HG02840 (cell line): ENCODE measurements at regions not wholly inside any gene's neighbourhood (a gene's known extent, or its start where the extent isn't known, plus 50 kb on each side); places are given as distances from the start of the nearest gene placed in this dataset.
"Not testable (repeated sequence)": the region's sequence is repeated elsewhere in the genome, so short reads cannot be mapped to it uniquely, and the experiment has no call there.

Experiments
- ATAC-seq: cut with Tn5 transposase; IDR thresholded peaks from one replicate; pipeline ENCODE4 v1.9.1; 2021; ENCODE audit warnings: mild to moderate bottlenecking, moderate library complexity, moderate number of reproducible peaks; ENCODE audit not compliant: unreplicated experiment, low FRiP score

DNA sequence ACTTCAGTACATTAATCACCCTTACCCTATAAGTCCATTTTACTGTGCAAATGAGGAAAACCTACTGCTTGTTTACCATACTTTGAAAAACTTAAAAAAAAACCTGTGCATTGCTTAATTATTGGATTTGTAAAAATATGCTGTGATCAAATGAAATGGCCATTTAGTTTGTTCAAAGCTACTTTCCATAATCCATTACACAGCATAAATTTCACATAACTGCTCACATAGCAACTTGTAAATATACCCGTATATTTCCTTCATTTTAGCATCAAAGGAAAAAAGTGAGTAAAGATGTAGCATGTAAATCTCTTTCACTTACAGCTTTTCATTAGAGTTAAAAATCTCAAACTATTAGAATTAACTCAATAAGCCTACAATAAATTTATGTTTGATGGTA lies 415.1 kb downstream of the NR4A2 start:
- no peak for ATAC-seq

- ATAC-seq = no peak
These were observed 419.2 kb downstream of the NR4A2 start for GRCh38 chr2:155913356-155913755.

DNA sequence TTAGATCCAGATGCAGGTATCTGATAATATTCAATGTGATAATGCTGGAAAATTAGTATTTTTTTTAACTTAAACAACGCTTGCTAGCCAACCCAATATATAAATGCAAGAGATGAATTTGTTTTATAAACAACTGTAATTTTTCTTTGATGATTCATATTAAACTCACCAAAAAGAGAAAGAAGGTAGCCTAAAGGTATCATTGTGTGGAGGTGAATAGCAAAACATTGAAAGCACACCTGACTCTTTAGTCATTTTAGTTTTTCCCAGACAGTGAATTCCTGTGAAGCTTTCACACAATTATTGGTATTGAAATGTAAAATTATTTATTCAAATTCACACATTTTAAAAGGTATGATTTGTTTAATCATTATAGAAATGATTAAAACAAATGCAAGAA lies 424.0 kb downstream of the NR4A2 start:
- ATAC-seq = no peak

DNA sequence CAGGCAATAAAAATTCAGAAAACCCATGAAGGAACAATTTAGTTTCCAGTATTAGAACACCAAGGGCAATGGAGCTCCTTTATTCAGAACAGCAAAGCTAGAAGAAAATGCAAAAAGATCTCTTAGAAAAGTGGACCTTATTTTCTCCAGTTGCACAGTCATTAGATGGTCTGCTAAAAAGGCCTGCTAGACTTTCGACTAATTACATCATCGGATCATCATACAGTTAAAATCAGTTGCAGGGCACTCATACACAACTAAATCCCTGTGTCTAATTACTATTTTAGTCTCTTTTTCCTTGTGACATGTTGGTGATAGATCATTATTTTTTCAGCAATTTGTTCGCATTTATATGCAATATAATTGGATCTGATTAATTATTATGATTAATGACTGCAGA lies 425.3 kb downstream of the NR4A2 start:
- ATAC-seq = no peak

GRCh38 chr2:155905657-155906056 lies 426.9 kb downstream of the NR4A2 start:
- ATAC-seq = no peak

- no peak for ATAC-seq
These were observed 427.8 kb downstream of the NR4A2 start for GRCh38 chr2:155904720-155905119.

DNA sequence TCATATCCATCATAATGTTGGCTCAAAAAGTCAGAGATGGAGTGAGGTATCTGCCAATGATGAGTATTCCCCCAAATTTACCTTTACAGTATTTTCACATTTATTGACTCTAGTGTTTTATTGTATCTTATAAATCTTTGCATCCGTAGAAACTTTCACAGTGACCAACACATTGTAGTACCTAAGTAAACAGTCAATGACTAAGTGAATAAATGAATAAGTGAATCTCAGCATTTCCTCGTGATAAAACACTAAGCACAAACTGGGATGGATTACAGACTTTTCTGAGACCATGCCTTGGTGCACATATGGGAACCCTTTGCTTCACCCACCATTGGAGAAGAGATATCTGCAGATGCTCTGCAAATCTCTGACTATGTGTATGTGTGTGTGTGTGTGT lies 429.9 kb downstream of the NR4A2 start:
- no peak for ATAC-seq

GRCh38 chr2:155895016-155895415 lies 437.5 kb downstream of the NR4A2 start:
- no peak for ATAC-seq

DNA sequence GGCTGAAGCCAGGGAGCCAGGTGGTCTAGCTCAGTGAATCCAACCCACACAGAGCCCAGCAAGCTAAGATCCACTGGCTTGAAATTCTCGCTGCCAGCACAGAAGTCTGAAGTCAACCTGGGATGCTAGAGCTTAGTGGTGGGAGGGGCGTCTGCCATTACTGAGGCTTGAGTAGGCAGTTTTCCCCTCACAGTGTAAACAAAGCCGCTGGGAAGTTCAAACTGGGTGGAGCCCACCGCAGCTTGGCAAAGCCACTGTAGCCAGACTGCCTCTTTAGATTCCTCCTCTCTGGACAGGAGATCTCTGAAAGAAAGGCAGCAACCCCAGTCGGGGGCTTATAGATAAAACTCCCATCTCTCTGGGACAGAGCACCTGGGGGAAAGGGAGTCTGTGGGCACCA lies 452.1 kb downstream of the NR4A2 start:
- not testable (repeated sequence) for ATAC-seq

GRCh38 chr2:155879900-155880299 lies 452.6 kb downstream of the NR4A2 start:
- ATAC-seq = not testable (repeated sequence)

- no peak for ATAC-seq
These were observed 460.1 kb downstream of the NR4A2 start for GRCh38 chr2:155872396-155872795.

DNA sequence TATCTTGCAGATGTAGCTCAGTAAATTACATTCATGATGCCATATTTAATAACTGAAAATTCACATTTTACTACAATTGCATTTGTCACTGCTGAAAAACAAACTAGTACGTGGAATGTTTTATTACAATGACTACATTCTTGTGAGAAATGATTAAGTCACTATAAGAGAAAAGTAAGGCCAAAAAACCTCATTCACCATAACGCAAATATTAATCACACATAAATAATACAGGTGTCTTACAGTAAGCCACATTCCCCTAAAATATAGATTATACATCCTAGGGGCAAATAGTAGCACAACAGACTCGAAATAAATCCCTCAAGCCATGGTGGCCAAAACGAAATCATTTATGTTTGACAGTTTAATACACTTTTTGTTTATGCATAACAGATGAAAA lies 460.6 kb downstream of the NR4A2 start:
- no peak for ATAC-seq

GRCh38 chr2:155867564-155867963 lies 465.0 kb downstream of the NR4A2 start:
- no peak for ATAC-seq

GRCh38 chr2:155866477-155866876 lies 466.0 kb downstream of the NR4A2 start:
- ATAC-seq = no peak

- ATAC-seq = no peak
These were observed 480.4 kb downstream of the NR4A2 start for GRCh38 chr2:155852156-155852555.

DNA sequence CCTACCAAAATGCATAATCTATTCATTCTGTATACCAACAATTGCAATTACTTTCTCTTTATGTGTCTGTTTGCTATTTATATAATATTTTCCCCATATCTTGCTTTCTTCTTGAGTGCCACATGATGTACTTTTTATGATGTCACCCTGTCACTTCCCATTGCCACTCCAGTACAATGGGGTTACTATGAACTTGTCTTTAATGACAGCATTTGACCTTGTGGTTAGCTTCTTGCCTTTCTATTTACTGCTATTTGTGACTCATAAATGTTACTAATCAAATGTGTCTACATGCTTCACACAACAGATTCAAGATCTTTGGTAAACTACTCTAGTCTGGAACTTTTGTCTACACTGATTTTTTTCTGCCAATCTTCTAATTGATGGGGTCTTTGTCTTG lies 486.3 kb downstream of the NR4A2 start:
- ATAC-seq = no peak

- no peak for ATAC-seq
These were observed 488.1 kb downstream of the NR4A2 start for GRCh38 chr2:155844461-155844860.

DNA sequence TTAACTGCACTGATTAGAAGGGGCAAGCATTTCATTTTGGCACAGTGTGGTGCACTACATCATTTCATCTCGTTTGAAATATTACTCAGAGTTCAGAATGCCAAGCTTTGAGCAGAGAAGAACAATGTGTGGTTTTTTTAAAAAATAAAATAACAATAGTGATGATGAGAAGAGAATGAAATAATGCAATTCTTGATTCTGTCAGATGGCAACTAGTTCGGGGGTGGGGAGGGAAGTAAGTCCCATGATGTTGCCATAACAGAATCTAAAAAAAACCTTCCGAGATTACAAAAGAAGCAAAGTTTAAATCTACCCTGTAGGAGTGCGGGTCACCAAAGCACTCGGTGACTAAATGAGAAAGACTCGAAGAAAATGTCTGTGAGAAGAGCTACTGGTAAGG lies 490.4 kb downstream of the NR4A2 start:
- ATAC-seq = no peak

- ATAC-seq = no peak
These were observed 491.1 kb downstream of the NR4A2 start for GRCh38 chr2:155841442-155841841.

- ATAC-seq = no peak
These were observed 491.9 kb downstream of the NR4A2 start for GRCh38 chr2:155840661-155841060.

GRCh38 chr2:155839991-155840390 lies 492.5 kb downstream of the NR4A2 start:
- no peak for ATAC-seq

GRCh38 chr2:155839436-155839835 lies 493.1 kb downstream of the NR4A2 start:
- no peak for ATAC-seq

- no peak for ATAC-seq
These were observed 496.1 kb downstream of the NR4A2 start for GRCh38 chr2:155836439-155836838.
